RWPE2 (cell line): ENCODE measurements at regions not wholly inside any gene's neighbourhood (a gene's known extent, or its start where the extent isn't known, plus 50 kb on each side); places are given as distances from the start of the nearest gene placed in this dataset.

Experiments
- ATAC-seq: fragments of 200-7000 bp; cut with Tn5 transposase; 3 replicates; pipeline ENCODE4 v1.9.1; 2021; ENCODE audit warnings: low read depth
- DNase-seq: peaks from one replicate; pipeline ENCODE4 v3.0.0-alpha.2; 2020; ENCODE audit warnings: low spot score
- H3K27ac ChIP-seq: fragments of 450-650 bp; 2 replicates; pipeline ENCODE4 v1.5.1; 2017; ENCODE audit warnings: mild to moderate bottlenecking; ENCODE audit not compliant: poor library complexity, severe bottlenecking
- H3K27me3 ChIP-seq: fragments of 250-450 bp; sonication (Bioruptor Pico); 2 replicates; pipeline ENCODE4 v1.5.1; 2021; ENCODE audit warnings: mild to moderate bottlenecking, moderate library complexity; ENCODE audit not compliant: insufficient read depth, poor library complexity, severe bottlenecking
- H3K36me3 ChIP-seq: fragments of 250-450 bp; sonication (Bioruptor Pico); 2 replicates; pipeline ENCODE4 v1.5.1; 2020; ENCODE audit warnings: low read depth, mild to moderate bottlenecking, moderate library complexity
- H3K4me1 ChIP-seq: fragments of 250-450 bp; sonication (Bioruptor Pico); 2 replicates; pipeline ENCODE4 v1.5.1; 2021; ENCODE audit warnings: mild to moderate bottlenecking, moderate library complexity; ENCODE audit not compliant: insufficient read depth, poor library complexity, severe bottlenecking
- H3K4me3 ChIP-seq: fragments of 250-450 bp; sonication (Bioruptor Pico); 2 replicates; pipeline ENCODE4 v1.5.1; 2021; ENCODE audit warnings: mild to moderate bottlenecking, moderate library complexity; ENCODE audit not compliant: severe bottlenecking
- H3K9me3 ChIP-seq: fragments of 250-450 bp; sonication (Bioruptor Pico); 2 replicates; pipeline ENCODE4 v1.5.1; 2021; ENCODE audit warnings: mild to moderate bottlenecking, moderate library complexity; ENCODE audit not compliant: severe bottlenecking
- CTCF ChIP-seq: fragments of 450-650 bp; IDR thresholded peaks from one replicate; pipeline ENCODE4 v1.5.1; 2017; ENCODE audit warnings: mild to moderate bottlenecking, moderate library complexity; ENCODE audit not compliant: poor library complexity, severe bottlenecking

GRCh38 chr9:89246840-89247239 lies 64.2 kb upstream of the CKS2 start:
- H3K36me3 ChIP-seq, result no peaks in the 10 kb centered on the region
- H3K27ac ChIP-seq, result no peak overlapping the region
- DNase-seq (no peak), ATAC-seq (no peak)
- no peaks in the 10 kb centered on the region for H3K27me3 ChIP-seq
- no peak overlapping the region for H3K4me3 ChIP-seq
- no peak for TF ChIP-seq CTCF
- H3K9me3 ChIP-seq, result no peaks in the 10 kb centered on the region
- no peaks in the 10 kb centered on the region for H3K4me1 ChIP-seq

- H3K27ac ChIP-seq, result no peak overlapping the region
Observed at GRCh38 chr9:89247431-89248353, 63.3 kb upstream of the CKS2 start.

GRCh38 chr9:89249001-89249400 lies 62.0 kb upstream of the CKS2 start:
- no peak for ATAC-seq
- Histone ChIP-seq H3K27me3 (no peaks in the 10 kb centered on the region), H3K36me3 (no peaks in the 10 kb centered on the region), H3K4me3 (no peak overlapping the region), H3K4me1 (no peaks in the 10 kb centered on the region), H3K27ac (no peak overlapping the region), H3K9me3 (no peaks in the 10 kb centered on the region)
- DNase-seq, result no peak
- TF ChIP-seq CTCF, result no peak

More at GRCh38 chr9:89247431-89248353, 63.3 kb upstream of the CKS2 start:
- no peaks in the 10 kb centered on the region for H3K36me3 ChIP-seq
- no peak for TF ChIP-seq CTCF
- no peak for DNase-seq
- H3K27me3 ChIP-seq, result no peaks in the 10 kb centered on the region
- no peaks in the 10 kb centered on the region for H3K4me1 ChIP-seq
- H3K9me3 ChIP-seq, result no peaks in the 10 kb centered on the region
- ATAC-seq, result peak; percentile 79
- H3K4me3 ChIP-seq, result no peak overlapping the region

- Histone ChIP-seq H3K36me3 (no peaks in the 10 kb centered on the region), H3K27me3 (no peaks in the 10 kb centered on the region), H3K27ac (no peak overlapping the region), H3K9me3 (no peaks in the 10 kb centered on the region), H3K4me3 (no peak overlapping the region), H3K4me1 (no peaks in the 10 kb centered on the region)
- DNase-seq (no peak), ATAC-seq (no peak)
- TF ChIP-seq CTCF, result no peak
Observed at GRCh38 chr9:89252651-89253267, 58.2 kb upstream of the CKS2 start.
